HCT116 (cell line): ENCODE measurements at regions not wholly inside any gene's neighbourhood (a gene's known extent, or its start where the extent isn't known, plus 50 kb on each side); places are given as distances from the start of the nearest gene placed in this dataset.

Experiments
- CEBPB ChIP-seq: IDR thresholded peaks from 2 replicates; pipeline ENCODE4 v1.6.1; 2012; ENCODE audit warnings: low read depth
- CTCF ChIP-seq, 3 experiments: fragments of 200-600 bp in 1 of 3; sonication (generic) in 1 of 3; IDR thresholded peaks in 2 of 3; conservative IDR thresholded peaks in 1 of 3; 2 replicates each; pipeline ENCODE4 v1.5.1; 2012 to 2017; ENCODE audit warnings: low read depth in 2 of 3, low read length in 2 of 3, antibody characterized with exemption in 1 of 3, borderline replicate concordance in 1 of 3, control low read depth in 1 of 3, mild to moderate bottlenecking in 1 of 3, mixed read lengths in 1 of 3, mixed run types in 1 of 3, moderate library complexity in 1 of 3; ENCODE audit not compliant: insufficient read depth in 1 of 3
- EGR1 ChIP-seq: IDR thresholded peaks from 2 replicates; pipeline ENCODE4 v1.6.1; 2012; ENCODE audit warnings: low read depth
- ELF1 ChIP-seq: IDR thresholded peaks from 2 replicates; pipeline ENCODE4 v1.6.1; 2012; ENCODE audit warnings: low read depth, borderline replicate concordance
- EZH2 ChIP-seq: fragments of 200-600 bp; sonication (generic); IDR thresholded peaks from 2 replicates; pipeline ENCODE4 v1.6.1; 2017; ENCODE audit warnings: antibody characterized with exemption, mixed run types
- MAX ChIP-seq: IDR thresholded peaks from 2 replicates; pipeline ENCODE4 v1.6.1; 2012
- POLR2A ChIP-seq: IDR thresholded peaks from 2 replicates; pipeline ENCODE4 v1.7.0; 2011; ENCODE audit warnings: borderline replicate concordance; ENCODE audit not compliant: insufficient read depth, insufficient read length; ENCODE audit errors: extremely low read depth
- POLR2AphosphoS5 ChIP-seq: IDR thresholded peaks from 2 replicates; pipeline ENCODE4 v1.6.1; 2011; ENCODE audit warnings: mild to moderate bottlenecking, low read depth, low read length, moderate library complexity
- RAD21 ChIP-seq: IDR thresholded peaks from 2 replicates; pipeline ENCODE4 v1.6.1; 2012; ENCODE audit warnings: low read depth, mild to moderate bottlenecking
- SIN3A ChIP-seq: IDR thresholded peaks from 2 replicates; pipeline ENCODE4 v1.6.1; 2012; ENCODE audit warnings: low read depth
- SP1 ChIP-seq: IDR thresholded peaks from 2 replicates; pipeline ENCODE4 v1.6.1; 2012; ENCODE audit warnings: low read depth
- TCF7L2 ChIP-seq: IDR thresholded peaks from 2 replicates; pipeline ENCODE4 v1.7.0; 2011; ENCODE audit warnings: borderline replicate concordance, inconsistent platforms; ENCODE audit not compliant: insufficient read depth, insufficient read length; ENCODE audit errors: extremely low read depth
- YY1 ChIP-seq: IDR thresholded peaks from 2 replicates; pipeline ENCODE4 v1.6.1; 2011; ENCODE audit warnings: low read length, low read depth, moderate library complexity, mild to moderate bottlenecking; ENCODE audit not compliant: insufficient replicate concordance; ENCODE audit errors: extremely low read depth
- ZNF274 ChIP-seq: fragments of 200-500 bp; sonication (Bioruptor generic); IDR thresholded peaks from 2 replicates; pipeline ENCODE4 v1.6.1; 2014; ENCODE audit warnings: mild to moderate bottlenecking, low read depth, low read length, inconsistent platforms

- TF ChIP-seq EZH2 = no peak
- TF ChIP-seq CTCF (IDR thresholded peaks at IDR 0.05 in 2 of 3, conservative IDR thresholded peaks at IDR 0.05 in 1 of 3; ENCODE audit: borderline replicate concordance in 1 of 3, insufficient read depth in 1 of 3, low read depth in 2 of 3, low read length in 2 of 3) = no peak
- TF ChIP-seq POLR2A = no peak
- no peak for TF ChIP-seq POLR2AphosphoS5
- TF ChIP-seq YY1 = no peak
- TF ChIP-seq MAX = no peak
- no peak for TF ChIP-seq CEBPB
- TF ChIP-seq ELF1 = no peak
- no peak for TF ChIP-seq TCF7L2
- no peak for TF ChIP-seq RAD21
- TF ChIP-seq SP1 = no peak
- TF ChIP-seq SIN3A = no peak
- TF ChIP-seq EGR1 = no peak
- no peak for TF ChIP-seq ZNF274
Observed at GRCh38 chr12:124665511-124665910, 98.1 kb upstream of the NCOR2 start.
